ENCODE measurements at regions not wholly inside any gene's neighbourhood (a gene's known extent, or its start where the extent isn't known, plus 50 kb on each side); places are given as distances from the start of the nearest gene placed in this dataset.

GRCh38 chr7:47032536-47032908, 549.4 kb downstream of the TNS3 start:
- no peaks in the 10 kb centered on the region for H3K4me1 Mint-ChIP-seq
- H3K36me3 Mint-ChIP-seq, result no peaks in the 10 kb centered on the region
- H3K27me3 Mint-ChIP-seq (ENCODE audit: low read depth in 2 of 2), result no peaks in the 10 kb centered on the region
- ATAC-seq, result no peak
- TF ChIP-seq CTCF (IDR thresholded peaks at IDR 0.05), result no peak
- H3K4me3 ChIP-seq (ENCODE audit: low read length), result no peak overlapping the region
- no peaks in the 10 kb centered on the region for H3K27me3 ChIP-seq (ENCODE audit: control insufficient read depth, insufficient read depth, low read length)
- no peak for DNase-seq
- intact Hi-C loops (cut with micrococcal nuclease), result no loop called here
- H3K27ac Mint-ChIP-seq, result no peak overlapping the region
- no peak overlapping the region for H3K27ac ChIP-seq (ENCODE audit: low read length)
- no peak overlapping the region for H3K4me3 Mint-ChIP-seq
- no peaks in the 10 kb centered on the region for H3K9me3 ChIP-seq (ENCODE audit: control insufficient read depth, insufficient read depth, low read length)
- H3K4me1 ChIP-seq (ENCODE audit: control insufficient read depth, insufficient read depth, low read length), result no peaks in the 10 kb centered on the region
- peaks cover 7% of the 10 kb centered on the region in 2 donors for H3K9me3 Mint-ChIP-seq
- WGBS (ENCODE audit: insufficient coverage), result 84% methylated on average over 4 of the region's 4 CpGs
- no peaks in the 10 kb centered on the region for H3K36me3 ChIP-seq (ENCODE audit: control insufficient read depth, insufficient read depth, low read length)

GRCh38 chr7:47031786-47032535, 550.0 kb downstream of the TNS3 start:
- Mint-ChIP-seq H3K27ac (no peak overlapping the region), H3K9me3 (peaks cover 5 to 7% of the 10 kb centered on the region in 2 donors), H3K4me3 (no peak overlapping the region), H3K4me1 (no peaks in the 10 kb centered on the region), H3K36me3 (no peaks in the 10 kb centered on the region), H3K27me3 (ENCODE audit: low read depth in 2 of 2) (no peaks in the 10 kb centered on the region)
- H3K27ac ChIP-seq (ENCODE audit: low read length), result no peak overlapping the region
- no peaks in the 10 kb centered on the region for H3K4me1 ChIP-seq (ENCODE audit: control insufficient read depth, insufficient read depth, low read length)
- no peaks in the 10 kb centered on the region for H3K36me3 ChIP-seq (ENCODE audit: control insufficient read depth, insufficient read depth, low read length)
- H3K27me3 ChIP-seq (ENCODE audit: control insufficient read depth, insufficient read depth, low read length), result no peaks in the 10 kb centered on the region
- 90% methylated on average over 5 of the region's 6 CpGs for WGBS (ENCODE audit: insufficient coverage)
- H3K4me3 ChIP-seq (ENCODE audit: low read length), result no peak overlapping the region
- H3K9me3 ChIP-seq (ENCODE audit: control insufficient read depth, insufficient read depth, low read length), result no peaks in the 10 kb centered on the region
- DNase-seq (no peak), ATAC-seq (no peak)
- intact Hi-C loops (cut with micrococcal nuclease), result no loop called here
- no peak for TF ChIP-seq CTCF (IDR thresholded peaks at IDR 0.05)

- H3K27ac Mint-ChIP-seq, result no peak overlapping the region
- Histone ChIP-seq H3K4me1 (ENCODE audit: control insufficient read depth, insufficient read depth, low read length) (no peaks in the 10 kb centered on the region), H3K9me3 (ENCODE audit: control insufficient read depth, insufficient read depth, low read length) (no peaks in the 10 kb centered on the region), H3K27ac (ENCODE audit: low read length) (no peak overlapping the region), H3K36me3 (ENCODE audit: control insufficient read depth, insufficient read depth, low read length) (no peaks in the 10 kb centered on the region), H3K4me3 (ENCODE audit: low read length) (no peak overlapping the region), H3K27me3 (ENCODE audit: control insufficient read depth, insufficient read depth, low read length) (no peaks in the 10 kb centered on the region)
- intact Hi-C loops (cut with micrococcal nuclease), result no loop called here
- no peaks in the 10 kb centered on the region for H3K4me1 Mint-ChIP-seq
- 71% methylated on average over 3 of the region's 3 CpGs for WGBS (ENCODE audit: insufficient coverage)
- no peaks in the 10 kb centered on the region for H3K27me3 Mint-ChIP-seq (ENCODE audit: low read depth in 2 of 2)
- H3K4me3 Mint-ChIP-seq, result no peak overlapping the region
- TF ChIP-seq CTCF (IDR thresholded peaks at IDR 0.05), result no peak
- no peaks in the 10 kb centered on the region for H3K36me3 Mint-ChIP-seq
- peaks cover 8 to 12% of the 10 kb centered on the region in 2 donors for H3K9me3 Mint-ChIP-seq
- ATAC-seq (no peak), DNase-seq (no peak)
These were observed 553.6 kb downstream of the TNS3 start for GRCh38 chr7:47028284-47028683.

- no peaks in the 10 kb centered on the region for H3K36me3 Mint-ChIP-seq
These were observed 554.1 kb downstream of the TNS3 start for GRCh38 chr7:47027695-47028240.

More at GRCh38 chr7:47027695-47028240, 554.1 kb downstream of the TNS3 start:
- DNase-seq (no peak), ATAC-seq (no peak)
- no peaks in the 10 kb centered on the region for H3K36me3 ChIP-seq (ENCODE audit: control insufficient read depth, insufficient read depth, low read length)
- no peak for TF ChIP-seq CTCF (IDR thresholded peaks at IDR 0.05)
- Mint-ChIP-seq H3K9me3 (peaks cover 8 to 12% of the 10 kb centered on the region in 2 donors), H3K27ac (no peak overlapping the region), H3K4me1 (no peaks in the 10 kb centered on the region), H3K27me3 (ENCODE audit: low read depth in 2 of 2) (no peaks in the 10 kb centered on the region), H3K4me3 (no peak overlapping the region)
- WGBS (ENCODE audit: insufficient coverage), result 88% methylated on average over 2 of the region's 2 CpGs
- H3K4me3 ChIP-seq (ENCODE audit: low read length), result no peak overlapping the region
- H3K4me1 ChIP-seq (ENCODE audit: control insufficient read depth, insufficient read depth, low read length), result no peaks in the 10 kb centered on the region
- H3K27me3 ChIP-seq (ENCODE audit: control insufficient read depth, insufficient read depth, low read length), result no peaks in the 10 kb centered on the region
- H3K9me3 ChIP-seq (ENCODE audit: control insufficient read depth, insufficient read depth, low read length), result no peaks in the 10 kb centered on the region
- no peak overlapping the region for H3K27ac ChIP-seq (ENCODE audit: low read length)
- intact Hi-C loops (cut with micrococcal nuclease), result no loop called here

Data from natural killer cell (primary cell).